Breast epithelium (tissue), 4 donors: ENCODE measurements at regions not wholly inside any gene's neighbourhood (a gene's known extent, or its start where the extent isn't known, plus 50 kb on each side); places are given as distances from the start of the nearest gene placed in this dataset.

Experiments
- DNase-seq, 2 donors: peaks; one replicate each; pipeline ENCODE4 v3.0.0-alpha.2; 2019; ENCODE audit warnings: low spot score in 2 of 2
- H3K27ac ChIP-seq, 2 donors: fragments of 200-600 bp; sonication (generic) in 1 of 2; one replicate each; pipeline ENCODE4 v1.5.1; 2016 to 2019; ENCODE audit warnings: mild to moderate bottlenecking in 1 of 2
- H3K27me3 ChIP-seq, 2 donors: fragments of 200-600 bp; sonication (generic) in 1 of 2; one replicate each; pipeline versions ENCODE4 v1.5.1 to v1.6.0; 2017 to 2019; ENCODE audit warnings: control low read depth in 1 of 2, mild to moderate bottlenecking in 1 of 2
- H3K36me3 ChIP-seq: fragments of 200-600 bp; one replicate; pipeline ENCODE4 v1.5.1; 2019
- H3K4me1 ChIP-seq, 2 donors: fragments of 200-600 bp; sonication (generic); one replicate each; pipeline ENCODE4 v1.5.1; 2016 to 2019; ENCODE audit warnings: control low read depth in 1 of 2
- H3K4me3 ChIP-seq, 3 donors: fragments of 200-600 bp; sonication (generic); 1 replicate in 2 of 3; 2 replicates in 1 of 3; pipeline ENCODE4 v1.5.1; 2016 to 2019; ENCODE audit warnings: mild to moderate bottlenecking in 3 of 3, moderate library complexity in 2 of 3
- H3K9me3 ChIP-seq, 2 donors: fragments of 200-600 bp; sonication (generic) in 1 of 2; one replicate each; pipeline ENCODE4 v1.5.1; 2016 to 2019; ENCODE audit warnings: control low read depth in 1 of 2
- POLR2A ChIP-seq: fragments of 450-650 bp; IDR thresholded peaks from one replicate; pipeline ENCODE4 v1.6.1; 2016; ENCODE audit warnings: antibody characterized with exemption, mild to moderate bottlenecking, moderate library complexity
- POLR2AphosphoS5 ChIP-seq, 3 donors: sonication (generic); formaldehyde crosslinking; IDR thresholded peaks; one replicate each; pipeline ENCODE4 v1.6.1; 2017; ENCODE audit warnings: antibody characterized with exemption in 3 of 3
- intact Hi-C: fragments of 100-400 bp; cut with DNase I; formaldehyde crosslinking; loops from one replicate; pipeline ENCODE4 v1.15.1; 2023; ENCODE audit warnings: low total_unique reads
- TF ChIP-seq, protein P1 (sequence below), 3 donors: fragments of 450-650 bp; IDR thresholded peaks; one replicate each; pipeline ENCODE4 v1.5.1; 2016 to 2017; ENCODE audit warnings: antibody characterized with exemption in 3 of 3, mild to moderate bottlenecking in 3 of 3, moderate library complexity in 3 of 3

DNA sequence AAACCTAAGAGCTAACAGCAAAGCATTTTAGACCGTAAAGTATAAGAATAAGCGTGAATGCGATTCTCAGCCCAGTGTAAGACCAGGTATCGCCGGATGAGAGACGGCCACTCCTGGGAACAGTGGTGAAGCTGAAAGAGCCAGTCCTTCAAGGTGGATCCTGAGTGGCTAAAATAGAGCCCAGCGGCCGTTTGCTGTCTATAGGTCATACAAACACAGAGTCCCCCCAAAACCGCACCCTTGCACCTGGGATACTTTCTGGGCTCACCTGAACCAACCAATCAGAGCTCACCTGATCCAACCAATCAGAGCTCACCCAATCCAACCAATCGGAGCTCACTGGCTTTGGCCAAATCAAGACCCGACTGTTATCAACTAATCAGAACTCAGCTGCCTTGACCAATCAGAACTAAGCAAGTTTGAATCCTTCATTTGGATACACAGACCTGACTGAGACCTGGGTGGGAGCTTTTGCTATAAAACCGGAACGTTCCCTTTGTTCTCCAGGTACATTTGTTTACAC is 248.2 kb downstream of the DLL1 start:
- Histone ChIP-seq H3K4me3 (no peak overlapping the region), H3K4me1 (no peaks in the 10 kb centered on the region), H3K9me3 (no peaks in the 10 kb centered on the region), H3K27me3 (no peaks in the 10 kb centered on the region), H3K27ac (no peak overlapping the region), H3K36me3 (no peaks in the 10 kb centered on the region)
- TF ChIP-seq, protein P1, sequence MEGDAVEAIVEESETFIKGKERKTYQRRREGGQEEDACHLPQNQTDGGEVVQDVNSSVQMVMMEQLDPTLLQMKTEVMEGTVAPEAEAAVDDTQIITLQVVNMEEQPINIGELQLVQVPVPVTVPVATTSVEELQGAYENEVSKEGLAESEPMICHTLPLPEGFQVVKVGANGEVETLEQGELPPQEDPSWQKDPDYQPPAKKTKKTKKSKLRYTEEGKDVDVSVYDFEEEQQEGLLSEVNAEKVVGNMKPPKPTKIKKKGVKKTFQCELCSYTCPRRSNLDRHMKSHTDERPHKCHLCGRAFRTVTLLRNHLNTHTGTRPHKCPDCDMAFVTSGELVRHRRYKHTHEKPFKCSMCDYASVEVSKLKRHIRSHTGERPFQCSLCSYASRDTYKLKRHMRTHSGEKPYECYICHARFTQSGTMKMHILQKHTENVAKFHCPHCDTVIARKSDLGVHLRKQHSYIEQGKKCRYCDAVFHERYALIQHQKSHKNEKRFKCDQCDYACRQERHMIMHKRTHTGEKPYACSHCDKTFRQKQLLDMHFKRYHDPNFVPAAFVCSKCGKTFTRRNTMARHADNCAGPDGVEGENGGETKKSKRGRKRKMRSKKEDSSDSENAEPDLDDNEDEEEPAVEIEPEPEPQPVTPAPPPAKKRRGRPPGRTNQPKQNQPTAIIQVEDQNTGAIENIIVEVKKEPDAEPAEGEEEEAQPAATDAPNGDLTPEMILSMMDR (IDR thresholded peaks at IDR 0.05), result no peak
- TF ChIP-seq POLR2AphosphoS5 (IDR thresholded peaks at IDR 0.05), result no peak
- no peak for TF ChIP-seq POLR2A
- DNase-seq, result no peak
- intact Hi-C loops, result no loop called here

DNA sequence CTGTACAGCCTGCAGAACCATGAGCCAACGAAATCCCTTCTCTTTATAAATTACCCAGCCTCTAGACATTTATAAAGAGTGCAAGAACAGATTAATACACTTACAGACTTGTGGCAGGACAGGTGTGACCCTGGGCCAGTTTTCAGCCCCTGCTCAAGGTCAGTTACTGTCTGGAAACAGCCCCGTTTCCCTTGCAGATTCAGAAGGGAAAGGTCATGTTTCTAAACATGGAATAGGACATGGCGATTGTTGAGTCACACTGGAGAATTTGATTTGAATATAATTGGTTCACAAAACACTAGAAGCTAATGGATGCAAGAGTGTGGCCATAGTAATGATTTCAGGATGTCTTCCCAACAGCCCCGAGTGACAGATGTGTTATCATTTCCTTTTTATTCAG is 248.8 kb downstream of the DLL1 start:
- no peak overlapping the region for H3K4me3 ChIP-seq
- no peaks in the 10 kb centered on the region for H3K36me3 ChIP-seq
- intact Hi-C loops, result no loop called here
- H3K27ac ChIP-seq, result no peak overlapping the region
- TF ChIP-seq POLR2AphosphoS5 (IDR thresholded peaks at IDR 0.05) (no peak), POLR2A (no peak)
- TF ChIP-seq, protein P1 (IDR thresholded peaks at IDR 0.05), result no peak
- no peak for DNase-seq
- no peaks in the 10 kb centered on the region for H3K9me3 ChIP-seq
- H3K4me1 ChIP-seq, result no peaks in the 10 kb centered on the region
- no peaks in the 10 kb centered on the region for H3K27me3 ChIP-seq

DNA sequence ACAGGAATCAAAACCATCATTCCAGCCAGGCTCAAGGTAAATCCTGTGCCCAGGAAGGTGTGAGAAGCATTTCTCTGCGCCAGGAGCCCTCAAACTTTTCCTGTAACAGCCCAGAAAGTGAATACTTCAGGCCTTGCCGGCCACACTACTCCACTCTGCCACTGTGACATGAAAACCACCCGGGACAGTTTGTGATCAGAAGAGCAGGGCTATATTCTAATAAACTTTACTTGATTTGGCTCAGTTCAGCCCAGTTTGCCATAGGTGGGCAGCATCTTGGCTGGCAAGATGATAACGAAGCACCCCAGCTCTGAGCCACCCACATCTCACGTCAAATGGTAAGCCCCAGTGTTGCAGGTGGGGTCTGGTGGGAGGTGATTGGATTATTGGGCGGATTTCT is 249.4 kb downstream of the DLL1 start:
- Histone ChIP-seq H3K27me3 (no peaks in the 10 kb centered on the region), H3K36me3 (no peaks in the 10 kb centered on the region), H3K9me3 (no peaks in the 10 kb centered on the region), H3K4me1 (no peaks in the 10 kb centered on the region), H3K27ac (no peak overlapping the region), H3K4me3 (no peak overlapping the region)
- no peak for DNase-seq
- intact Hi-C loops, result no loop called here
- TF ChIP-seq POLR2AphosphoS5 (IDR thresholded peaks at IDR 0.05), result no peak

DNA sequence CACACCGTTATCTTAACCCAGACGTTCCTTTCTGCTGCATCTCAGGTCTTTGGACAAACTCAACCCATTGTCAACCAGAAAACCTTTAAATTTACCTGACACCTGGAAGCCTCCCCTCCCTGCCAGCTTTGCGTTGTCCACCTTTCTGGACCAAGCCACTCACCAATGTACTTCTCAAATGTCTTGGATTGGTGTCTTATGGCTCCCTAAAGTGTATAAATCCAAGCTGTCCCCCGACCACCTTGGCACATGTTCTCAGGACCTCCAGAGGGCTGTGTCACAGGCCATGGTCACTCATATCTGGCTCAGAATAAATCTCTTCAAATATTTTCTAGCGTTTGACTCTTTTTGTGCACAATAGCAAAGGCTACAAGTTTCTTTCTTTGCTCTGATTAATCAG is 250.0 kb downstream of the DLL1 start:
- H3K27me3 ChIP-seq, result no peaks in the 10 kb centered on the region
- TF ChIP-seq, protein P1 (IDR thresholded peaks at IDR 0.05), result no peak
- H3K4me1 ChIP-seq, result no peaks in the 10 kb centered on the region
- H3K9me3 ChIP-seq, result peaks cover 0 to 3% of the 10 kb centered on the region in 2 donors
- H3K4me3 ChIP-seq, result no peak overlapping the region
- no peaks in the 10 kb centered on the region for H3K36me3 ChIP-seq
- DNase-seq, result no peak
- H3K27ac ChIP-seq, result no peak overlapping the region
- intact Hi-C loops, result no loop called here

DNA sequence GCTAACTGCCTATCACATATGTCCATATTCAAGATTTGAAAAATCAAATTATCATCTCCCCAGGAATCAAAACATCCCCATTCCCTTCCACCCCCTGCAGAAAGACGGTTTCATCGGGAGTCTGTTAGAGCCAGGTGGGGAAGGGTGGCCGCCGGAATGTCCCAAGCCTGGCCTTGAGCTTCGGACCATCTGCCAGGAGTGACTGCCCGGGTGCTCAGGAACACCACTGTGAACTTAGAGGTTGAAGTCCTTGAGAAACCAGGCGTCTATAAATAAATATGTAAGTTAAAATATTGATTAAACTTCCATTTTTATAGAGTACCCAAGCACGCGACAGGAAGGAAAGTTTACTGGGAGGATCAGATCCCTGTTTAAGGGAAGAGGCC is 250.8 kb downstream of the DLL1 start:
- TF ChIP-seq, protein P1 (IDR thresholded peaks at IDR 0.05), result no peak
- TF ChIP-seq POLR2A, result no peak
- DNase-seq, result no peak
- no peaks in the 10 kb centered on the region for H3K27me3 ChIP-seq
- peaks cover 0 to 9% of the 10 kb centered on the region in 2 donors for H3K9me3 ChIP-seq
- H3K27ac ChIP-seq, result no peak overlapping the region
- H3K4me1 ChIP-seq, result no peaks in the 10 kb centered on the region
- no peak overlapping the region for H3K4me3 ChIP-seq
- intact Hi-C loops, result no loop called here
- no peaks in the 10 kb centered on the region for H3K36me3 ChIP-seq
